GM21717 (cell line): ENCODE measurements at regions not wholly inside any gene's neighbourhood (a gene's known extent, or its start where the extent isn't known, plus 50 kb on each side); places are given as distances from the start of the nearest gene placed in this dataset.
"Not testable (repeated sequence)": the region's sequence is repeated elsewhere in the genome, so short reads cannot be mapped to it uniquely, and the experiment has no call there.

Source experiments
- ATAC-seq: cut with Tn5 transposase; IDR thresholded peaks from one replicate; pipeline ENCODE4 v1.9.1; 2021; ENCODE audit warnings: mild to moderate bottlenecking, moderate library complexity; ENCODE audit not compliant: unreplicated experiment

DNA sequence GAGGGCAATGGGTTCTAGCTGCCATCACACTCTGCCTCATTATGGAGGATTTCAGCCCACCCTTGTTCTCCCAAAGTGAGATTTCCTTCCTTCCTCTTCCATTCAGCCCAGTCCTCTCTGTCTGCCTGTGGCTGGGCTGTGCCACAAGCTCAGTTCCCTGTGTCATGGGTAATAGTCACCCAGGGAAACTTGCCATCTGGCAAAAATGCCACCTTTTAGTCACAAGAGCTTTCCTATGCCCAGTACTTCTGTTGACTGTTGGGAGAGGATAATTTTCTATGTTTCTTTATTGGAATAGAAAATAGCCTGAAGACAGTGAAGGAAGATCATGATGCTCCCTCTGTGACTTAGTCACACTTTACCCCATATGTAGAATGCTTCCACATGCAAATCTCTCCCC is 71.4 kb downstream of the TLR4 start:
- ATAC-seq = no peak

DNA sequence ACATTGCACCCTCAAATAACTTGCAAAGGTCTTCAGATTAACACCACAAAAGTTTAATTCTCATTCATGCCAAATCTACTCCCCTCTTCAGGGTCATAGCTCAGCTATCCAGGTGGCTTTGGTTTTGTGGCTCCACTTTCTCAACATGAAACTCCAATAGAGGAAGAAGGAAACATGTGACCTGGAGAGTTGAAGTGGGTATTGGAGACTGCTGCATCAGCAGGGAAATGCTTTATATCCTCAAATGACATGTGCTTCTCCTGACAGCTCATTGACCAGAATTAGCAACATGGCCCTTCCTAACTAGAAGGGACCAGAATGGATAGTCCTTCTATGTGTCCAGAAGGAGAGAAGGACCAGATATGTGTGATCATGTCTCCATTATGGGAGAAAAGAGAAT is 73.6 kb downstream of the TLR4 start:
- no peak for ATAC-seq

DNA sequence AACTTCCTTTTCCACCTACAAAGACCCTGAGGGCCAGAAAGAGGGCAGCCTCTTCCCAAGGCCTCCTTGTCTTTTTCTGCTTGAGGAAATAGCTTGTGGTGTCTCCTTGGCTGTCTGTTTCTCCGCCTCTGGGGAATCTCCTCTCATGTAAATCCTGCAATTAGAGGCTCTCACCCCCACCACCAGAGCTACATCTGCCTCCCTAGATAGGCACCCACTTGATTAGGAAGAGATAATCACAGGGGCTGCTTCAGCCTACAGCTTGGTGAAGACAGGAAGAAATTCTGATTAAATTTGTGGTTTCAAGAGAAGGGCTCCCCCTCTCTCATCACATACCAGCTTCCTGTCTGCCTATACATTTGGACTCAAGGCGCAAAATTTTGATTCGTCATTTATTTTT is 75.6 kb downstream of the TLR4 start:
- no peak for ATAC-seq

DNA sequence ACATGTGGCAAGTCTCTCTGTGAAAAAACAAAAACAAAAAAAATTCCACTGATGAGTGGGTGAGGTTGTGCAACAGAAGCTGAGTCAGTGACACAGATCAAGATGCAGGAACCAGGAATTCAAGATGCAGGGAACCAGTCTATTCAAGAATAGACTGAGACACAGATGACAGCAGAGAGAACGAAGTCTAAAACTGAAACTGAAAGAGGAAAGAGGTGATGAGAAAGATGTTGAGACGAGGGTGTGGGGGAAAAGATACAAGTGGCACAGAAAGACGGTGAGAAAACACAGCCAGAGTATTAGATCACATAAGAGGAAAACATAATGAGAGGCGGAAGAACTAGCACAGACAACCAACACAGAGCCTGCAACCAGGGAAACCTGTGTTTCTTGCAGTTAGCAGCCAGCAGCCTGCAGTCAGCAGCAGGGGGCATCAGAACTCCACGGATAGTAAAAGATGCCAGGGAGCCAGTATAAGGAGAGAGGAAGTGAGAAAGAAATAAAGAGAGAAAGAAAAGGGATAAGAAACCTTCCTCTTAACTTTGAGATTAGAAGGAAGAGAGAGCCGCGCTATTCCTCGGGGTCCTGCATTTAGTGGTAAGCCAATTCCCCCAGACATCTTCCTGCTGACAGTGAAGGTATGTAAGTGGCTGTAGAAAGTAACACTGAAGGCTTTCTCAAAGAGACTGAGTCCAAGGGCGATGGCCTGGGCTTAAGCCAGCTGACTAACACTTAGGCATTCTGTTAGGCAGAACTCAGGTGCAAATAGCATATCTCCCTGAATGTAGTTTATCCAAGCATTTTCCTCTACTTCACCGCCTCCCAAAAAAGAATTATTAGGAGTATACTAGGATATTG is 79.0 kb downstream of the TLR4 start:
- peak; percentile 76 for ATAC-seq

DNA sequence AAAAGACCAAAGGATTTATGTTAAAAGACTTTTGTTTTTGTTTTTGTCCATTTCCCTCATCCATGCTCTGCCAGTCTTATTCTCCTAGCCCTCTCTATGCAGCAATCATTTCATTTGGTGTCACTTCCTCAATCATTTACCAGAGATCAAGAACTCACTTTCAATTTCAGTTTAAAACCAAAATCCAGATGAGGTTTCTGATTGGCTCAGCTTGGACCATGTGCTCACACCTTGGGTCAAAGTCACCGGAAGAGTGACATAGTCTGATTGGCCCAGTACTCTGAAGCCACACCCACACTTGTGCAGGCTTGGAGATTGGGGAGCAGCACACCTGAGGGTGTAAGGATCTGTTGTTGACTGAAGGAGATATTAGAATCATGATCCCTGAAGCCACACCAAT is 79.6 kb downstream of the TLR4 start:
- ATAC-seq = peak; percentile 87

DNA sequence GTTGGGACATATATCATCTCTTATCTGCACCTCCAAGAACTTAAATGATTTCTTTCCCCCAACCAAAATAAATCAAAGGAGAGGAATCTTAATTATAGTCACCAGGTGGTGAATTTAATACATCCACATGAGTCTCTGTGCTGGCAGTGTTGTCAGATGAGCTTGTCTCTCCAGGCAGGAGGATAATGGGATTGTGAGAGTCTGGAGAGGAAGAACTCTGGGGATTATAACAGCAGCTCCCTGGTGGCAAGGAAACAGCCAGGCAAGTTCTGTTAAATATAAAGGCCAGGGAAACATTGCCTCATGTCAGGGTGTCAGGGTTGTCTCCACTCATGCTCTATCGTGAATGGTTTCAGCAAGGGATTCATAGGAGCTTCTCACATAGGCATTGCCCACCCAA is 80.8 kb downstream of the TLR4 start:
- no peak for ATAC-seq

DNA sequence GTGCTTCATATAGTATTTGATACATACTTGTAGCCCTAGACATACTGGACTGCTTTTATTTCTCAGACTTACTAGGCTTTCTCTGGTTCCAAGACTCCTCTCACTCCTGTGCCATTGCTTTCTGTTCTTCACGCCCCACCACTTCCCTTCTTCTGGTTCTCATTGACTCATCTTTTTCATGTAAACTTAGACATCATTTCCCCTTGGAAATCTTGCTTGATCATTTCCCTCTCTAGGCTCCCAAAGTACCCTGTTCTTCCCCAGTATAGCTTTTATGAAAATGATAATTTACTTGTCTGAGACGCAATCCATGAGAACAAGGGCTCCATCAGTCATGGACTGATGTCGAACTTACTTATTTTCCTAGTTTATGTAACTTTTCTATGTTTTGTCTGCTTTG is 83.5 kb downstream of the TLR4 start:
- ATAC-seq = no peak

DNA sequence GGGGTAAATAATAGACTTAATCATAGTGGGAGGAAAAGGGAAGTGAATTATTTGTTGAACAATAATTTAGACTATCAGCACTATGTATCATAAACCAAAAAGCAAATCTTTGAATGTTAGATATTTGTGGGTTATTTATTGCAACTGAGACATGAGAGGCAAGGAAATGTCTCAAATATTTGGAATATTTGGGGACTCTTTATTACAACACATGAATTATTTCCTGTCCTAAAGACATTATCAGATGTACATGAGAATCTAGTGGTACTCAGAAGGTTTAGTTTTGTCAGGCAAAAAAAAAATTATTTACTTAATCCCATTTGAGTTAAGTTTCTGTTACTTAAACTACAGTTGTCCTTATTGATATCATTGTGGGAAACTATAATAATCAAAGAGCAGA is 91.1 kb downstream of the TLR4 start:
- no peak for ATAC-seq

DNA sequence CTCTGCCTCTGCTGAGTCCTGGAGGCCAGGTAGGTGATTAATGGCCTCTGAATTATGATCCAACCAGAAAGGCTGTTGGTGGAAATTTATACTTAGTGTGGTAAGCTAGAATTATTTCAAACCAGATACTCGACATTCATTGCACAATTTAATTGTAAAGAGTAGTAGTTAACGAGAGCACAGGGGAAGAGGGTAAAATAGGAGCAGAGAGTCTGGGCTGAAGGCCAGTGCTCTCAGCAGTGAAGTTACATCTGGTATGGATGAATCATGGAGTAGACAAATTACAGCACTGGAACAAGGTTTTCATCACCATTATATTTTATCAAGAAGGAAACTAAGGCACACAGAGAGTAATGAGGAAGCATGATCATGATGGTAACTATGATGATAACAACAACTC is 92.5 kb downstream of the TLR4 start:
- no peak for ATAC-seq

DNA sequence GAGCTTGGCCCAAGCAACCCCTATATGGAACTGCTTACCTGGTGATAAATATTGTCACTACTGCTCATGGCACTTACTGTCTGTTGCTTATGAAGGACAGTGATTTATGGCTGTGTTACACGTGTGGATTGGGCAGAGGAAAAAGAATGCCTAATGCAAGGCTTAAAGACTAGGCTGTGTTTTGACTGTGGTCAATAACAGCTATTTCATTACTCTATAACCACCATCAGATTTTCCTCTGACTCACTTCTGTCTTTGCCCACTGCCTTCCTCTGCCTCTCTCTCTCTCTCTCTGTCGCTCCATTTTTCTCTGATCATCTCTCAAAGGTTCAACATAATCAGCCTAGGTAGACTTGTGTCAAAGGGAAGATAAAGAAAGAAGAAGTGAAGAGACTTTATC is 96.2 kb downstream of the TLR4 start:
- no peak for ATAC-seq

DNA sequence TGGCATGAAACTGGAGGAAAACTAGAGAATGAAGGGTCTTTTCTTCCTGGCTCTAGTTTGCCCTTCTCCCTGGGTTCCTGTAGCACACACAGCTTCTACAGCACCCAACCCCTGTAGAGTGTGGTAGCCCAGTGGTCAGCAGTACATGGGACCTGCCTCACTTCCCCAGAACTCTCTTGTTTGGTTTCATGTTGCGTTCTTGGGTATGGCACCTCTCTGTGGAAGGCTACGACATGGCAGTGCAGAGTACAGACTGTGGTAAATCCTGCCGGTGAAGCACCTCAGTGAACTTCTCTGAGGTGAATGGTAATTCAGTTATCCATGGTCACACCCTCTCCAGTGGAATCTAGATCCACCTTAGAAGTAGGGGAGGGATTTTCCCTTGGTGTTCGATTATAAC is 105.5 kb downstream of the TLR4 start:
- ATAC-seq = no peak

DNA sequence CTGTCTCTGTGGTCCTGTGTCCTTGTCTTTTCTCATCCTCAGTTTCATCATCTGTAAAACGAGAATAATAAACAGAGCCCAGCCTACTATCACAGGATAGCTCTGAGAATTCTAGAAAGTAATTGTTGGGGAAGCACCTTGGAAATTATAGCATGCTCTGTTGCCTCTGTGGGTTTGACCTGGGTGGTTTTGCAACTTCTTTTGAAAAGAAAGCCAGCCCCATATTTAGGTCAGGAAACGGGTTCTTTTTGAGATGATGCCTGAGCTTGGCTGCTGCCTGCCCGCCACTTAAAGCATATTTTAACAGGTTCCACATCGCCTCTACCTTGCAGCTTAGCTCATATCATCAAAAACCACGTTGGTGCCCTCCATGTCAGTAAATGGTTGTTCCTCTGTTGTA is 111.1 kb downstream of the TLR4 start:
- peak; percentile 84 for ATAC-seq

DNA sequence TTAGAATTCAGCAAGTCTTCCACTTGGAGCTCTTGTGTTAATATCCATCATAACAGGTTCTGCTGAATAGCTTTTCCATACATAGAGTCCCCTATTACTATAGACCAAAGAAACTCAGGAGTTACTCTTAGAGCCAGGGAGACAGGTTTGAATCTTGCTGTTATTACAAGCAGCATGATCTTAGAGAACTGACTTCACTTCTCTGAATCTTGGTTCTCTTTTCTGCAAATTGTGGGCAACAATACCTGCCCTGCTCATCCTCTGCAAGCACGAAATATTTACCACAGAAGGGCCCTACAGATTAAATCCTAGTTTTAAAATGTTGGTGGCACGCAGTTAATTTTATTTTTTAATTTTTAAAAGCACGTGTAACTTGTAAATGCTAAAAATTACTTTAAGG is 111.7 kb downstream of the TLR4 start:
- ATAC-seq = no peak

DNA sequence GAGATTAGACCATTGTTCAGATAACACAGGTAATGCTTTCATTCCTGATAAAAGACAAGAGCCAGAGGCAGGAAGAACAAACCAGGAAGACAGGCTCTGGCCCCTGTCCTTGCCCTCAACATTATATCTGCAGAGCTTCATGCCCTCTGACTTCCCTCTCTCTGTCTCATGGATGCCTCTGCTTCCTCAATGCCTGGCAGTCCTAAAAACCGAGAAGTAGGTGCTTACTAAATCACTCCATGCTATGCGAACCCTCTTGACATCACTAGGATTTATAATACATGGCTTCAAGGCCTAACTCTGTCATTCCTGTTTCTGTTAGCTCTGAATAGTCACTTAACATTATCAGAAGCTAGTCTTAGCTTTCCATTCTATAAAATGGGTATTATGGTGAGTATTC is 117.8 kb downstream of the TLR4 start:
- ATAC-seq = no peak

DNA sequence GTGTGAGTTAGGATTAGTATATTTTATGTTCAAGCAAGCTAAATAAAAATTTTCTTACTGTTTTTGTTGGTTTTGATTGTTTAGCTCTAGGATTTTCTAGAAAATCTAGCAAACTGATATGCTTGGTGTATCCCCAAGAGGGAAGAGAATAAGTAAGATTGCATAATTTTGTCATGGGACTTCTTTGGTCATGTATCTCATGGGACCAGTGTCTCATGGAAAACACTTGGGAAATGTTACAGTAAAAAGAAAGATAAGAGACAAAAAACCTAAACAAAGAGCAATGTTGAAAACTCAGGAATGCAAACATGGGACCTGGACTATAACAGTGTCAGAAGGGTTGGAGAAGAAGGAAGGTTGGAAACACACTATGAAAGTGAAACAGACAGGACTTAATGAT is 119.4 kb downstream of the TLR4 start:
- ATAC-seq = no peak

DNA sequence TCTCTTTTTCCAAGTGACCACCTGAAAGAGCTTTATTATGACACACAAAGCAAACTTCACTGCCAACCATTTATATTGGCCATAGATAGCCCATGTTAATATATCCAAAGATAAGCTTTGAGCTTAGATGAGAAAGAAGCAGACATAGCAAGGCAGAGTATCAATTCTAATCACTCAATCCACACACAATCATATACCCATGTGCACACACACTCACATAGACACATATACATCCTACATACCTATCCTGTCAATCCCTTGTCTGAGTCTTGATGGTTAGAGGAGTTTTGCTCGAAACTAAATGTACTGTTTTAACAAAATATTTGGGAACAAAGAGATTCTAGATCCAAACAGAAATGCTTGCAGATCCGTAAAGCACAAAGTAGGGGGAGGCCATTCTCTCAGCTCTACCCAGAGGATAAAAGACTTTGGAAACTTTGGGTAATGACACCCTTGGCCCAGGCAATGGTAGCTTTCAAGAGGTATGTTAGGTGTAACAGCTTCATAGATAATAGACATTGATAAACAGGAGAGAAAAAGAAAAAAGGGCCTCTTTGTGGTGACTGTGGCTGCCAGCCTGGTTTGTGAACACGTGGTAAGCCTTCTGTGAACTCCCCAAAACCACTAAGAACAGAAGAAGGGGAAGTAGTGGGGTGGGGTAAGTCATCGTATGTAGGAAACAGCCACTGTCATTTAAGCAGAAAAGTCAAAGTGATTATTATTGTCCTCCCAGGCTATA is 121.6 kb downstream of the TLR4 start:
- peak; percentile 97 for ATAC-seq

DNA sequence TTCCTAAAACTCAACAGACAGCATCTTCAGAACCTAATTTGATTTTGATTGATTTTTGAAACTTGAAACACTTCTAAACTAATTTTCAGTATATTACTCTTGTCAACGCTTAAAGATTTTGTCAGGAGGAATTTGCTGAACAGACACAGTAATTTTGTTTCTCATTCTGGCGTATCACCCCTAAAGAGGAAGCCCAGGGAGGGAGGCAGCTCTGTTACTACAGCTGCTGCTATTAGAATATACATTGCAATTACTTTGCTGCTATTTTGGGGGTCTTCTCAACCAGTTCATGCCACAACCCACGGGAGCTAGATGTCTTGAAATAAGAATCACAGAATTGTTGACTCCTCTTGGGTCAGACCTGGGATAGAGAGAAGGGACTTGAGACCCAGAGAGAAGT is 122.6 kb downstream of the TLR4 start:
- ATAC-seq = no peak

DNA sequence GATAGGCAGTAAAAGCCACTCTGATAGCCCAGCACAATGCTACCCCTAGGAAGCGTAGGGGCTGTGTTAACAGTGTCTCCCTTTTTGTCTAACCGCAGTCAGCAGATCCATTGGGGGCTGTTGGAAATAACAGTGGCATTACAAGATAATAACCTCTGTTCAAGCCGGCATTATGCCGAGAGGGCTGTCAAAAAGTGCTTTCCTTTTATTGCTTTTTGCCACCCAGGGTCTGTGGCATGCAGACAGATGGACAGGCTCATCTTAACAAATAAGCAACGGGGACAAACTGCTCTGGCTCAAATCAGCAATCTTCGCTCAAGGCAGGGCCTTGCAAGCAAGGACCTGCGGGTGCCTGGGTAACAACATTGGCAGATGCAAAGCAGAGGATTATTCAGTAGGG is 123.3 kb downstream of the TLR4 start:
- no peak for ATAC-seq

DNA sequence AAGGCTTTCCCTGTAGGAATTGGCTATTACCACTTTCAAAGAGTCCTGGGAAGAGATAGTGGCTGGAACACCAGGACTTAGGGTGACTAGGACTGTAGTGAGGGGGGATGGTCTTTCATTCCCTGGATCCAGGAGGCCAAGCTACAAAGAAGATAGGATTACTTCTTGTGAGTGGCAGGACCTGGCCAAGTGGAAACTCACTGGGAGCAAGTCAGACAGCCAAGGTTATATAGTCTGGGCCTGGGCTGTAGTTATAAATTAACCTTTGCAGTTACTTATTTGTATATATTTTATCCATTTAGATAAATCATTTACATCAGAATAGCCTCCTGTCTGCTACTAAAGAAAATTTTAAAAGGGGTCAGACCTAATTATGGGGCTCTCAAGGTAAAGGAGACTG is 124.3 kb downstream of the TLR4 start:
- no peak for ATAC-seq

DNA sequence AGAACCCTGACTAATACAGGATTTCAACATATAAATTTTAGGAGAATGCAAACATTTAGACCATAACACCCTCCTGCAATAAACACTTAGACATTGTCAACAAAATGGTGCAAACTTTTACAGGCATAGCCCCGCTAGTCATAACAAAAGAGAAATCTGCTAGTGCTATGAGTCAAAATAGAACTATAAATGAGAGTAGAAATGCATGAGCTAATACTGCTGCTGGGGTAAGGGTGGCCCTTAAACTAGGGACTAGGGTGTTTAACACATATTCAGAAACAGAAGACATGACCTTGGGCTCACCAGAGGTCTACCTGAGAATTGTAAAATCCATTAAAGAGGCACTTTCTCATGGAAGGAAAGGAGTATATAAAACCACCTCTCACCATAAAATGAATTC is 131.6 kb downstream of the TLR4 start:
- ATAC-seq = peak; percentile 87

DNA sequence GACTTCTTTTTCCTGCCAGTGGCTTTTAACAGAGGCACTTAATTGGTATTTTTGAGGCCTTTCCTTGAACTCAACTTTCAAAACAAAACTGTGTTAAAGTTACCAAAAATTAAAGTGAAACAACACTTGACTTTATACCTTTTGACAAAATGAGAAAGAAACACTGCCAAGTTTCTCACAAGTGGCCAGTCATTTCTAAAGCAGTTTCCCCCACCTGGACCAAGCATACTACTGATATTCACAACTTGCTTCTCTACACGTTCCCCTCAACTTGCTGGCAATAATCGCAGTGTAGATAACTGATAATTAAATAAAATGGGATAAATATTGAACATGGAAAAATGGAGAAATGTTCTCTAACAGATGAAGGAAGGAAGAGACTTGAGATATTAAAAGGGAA is 135.7 kb downstream of the TLR4 start:
- no peak for ATAC-seq

DNA sequence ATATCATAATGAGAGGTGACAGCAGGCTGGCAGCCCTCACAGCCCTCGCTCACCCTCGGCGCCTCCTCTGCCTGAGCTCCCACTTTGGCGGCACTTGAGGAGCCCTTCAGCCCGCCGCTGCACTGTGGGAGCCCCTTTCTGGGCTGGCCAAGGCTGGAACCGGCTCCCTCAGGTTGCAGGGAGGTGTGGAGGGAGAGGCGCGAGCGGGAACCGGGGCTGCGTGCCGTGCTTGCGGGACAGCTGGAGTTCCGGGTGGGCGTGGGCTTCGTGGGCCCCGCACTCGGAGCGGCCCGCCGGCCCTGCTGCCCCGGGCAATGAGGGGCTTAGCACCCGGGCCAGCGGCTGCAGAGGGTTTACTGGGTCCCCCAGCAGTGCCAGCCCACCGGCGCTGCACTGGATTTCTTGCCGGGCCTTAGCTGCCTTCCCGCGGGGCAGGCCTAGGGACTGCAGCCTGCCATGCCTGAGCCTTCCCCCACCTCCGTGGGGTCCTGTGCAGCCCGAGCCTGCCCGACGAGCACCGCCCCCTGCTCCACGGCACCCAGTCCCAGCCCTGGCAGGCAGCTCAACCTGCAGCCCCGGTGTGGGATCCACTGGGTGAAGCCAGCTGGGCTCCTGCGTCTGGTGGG is 147.7 kb downstream of the TLR4 start:
- not testable (repeated sequence) for ATAC-seq
